ENCODE measurements at regions not wholly inside any gene's neighbourhood (a gene's known extent, or its start where the extent isn't known, plus 50 kb on each side); places are given as distances from the start of the nearest gene placed in this dataset.

GRCh38 chr4:43435291-43435690, 542.8 kb downstream of the GRXCR1 start:
- Histone ChIP-seq H4K12ac (ENCODE audit: low read depth, low read length) (no peak overlapping the region), H3K9ac (ENCODE audit: low read length) (no peak overlapping the region), H3K18ac (ENCODE audit: low read length) (no peak overlapping the region), H4K8ac (ENCODE audit: low read depth, low read length) (no peak overlapping the region), H3K27ac (ENCODE audit: low read depth, low read length) (no peak overlapping the region), H3K4me2 (ENCODE audit: low read length) (no peak overlapping the region), H3K23ac (ENCODE audit: low read length) (no peak overlapping the region), H3K4me3 (ENCODE audit: low read depth, low read length) (no peak overlapping the region), H2BK12ac (ENCODE audit: low read length) (no peak overlapping the region), H2BK5ac (ENCODE audit: low read depth, low read length, poor library complexity) (no peak overlapping the region), H3K4ac (ENCODE audit: low read depth, low read length) (no peak overlapping the region), H3K9me3 (ENCODE audit: insufficient read depth, low read depth, low read length) (no peaks in the 10 kb centered on the region), H3K4me1 (ENCODE audit: control insufficient read depth in 1 of 2, insufficient read depth in 2 of 2, low read length in 2 of 2) (peaks cover 0 to 2% of the 10 kb centered on the region in 2 experiments), H2AFZ (ENCODE audit: insufficient read depth, low read length, poor library complexity) (no peak overlapping the region), H2AK5ac (ENCODE audit: low read length) (no peak overlapping the region), H3K14ac (ENCODE audit: low read length) (no peak overlapping the region), H2BK120ac (ENCODE audit: insufficient read depth, low read length, poor library complexity) (no peak overlapping the region), H3K36me3 (ENCODE audit: control insufficient read depth in 1 of 2, insufficient read depth in 2 of 2, low read length in 2 of 2) (no peaks in the 10 kb centered on the region), H4K91ac (ENCODE audit: low read depth, low read length) (no peak overlapping the region), H3K79me1 (ENCODE audit: low read length) (no peaks in the 10 kb centered on the region), H3K79me2 (ENCODE audit: control insufficient read depth, insufficient read depth, low read length, poor library complexity) (no peaks in the 10 kb centered on the region), H3K27me3 (ENCODE audit: insufficient read depth, low read length) (no peaks in the 10 kb centered on the region)
- no peak for DNase-seq
- WGBS (ENCODE audit: extremely low coverage, insufficient coverage, insufficient read length): no CpG with 5 or more reads among the region's 1 CpG

- Histone ChIP-seq H3K79me1 (ENCODE audit: low read length) (no peaks in the 10 kb centered on the region), H3K36me3 (ENCODE audit: control insufficient read depth in 1 of 2, insufficient read depth in 2 of 2, low read length in 2 of 2) (no peaks in the 10 kb centered on the region)
- no peak for DNase-seq
Observed at GRCh38 chr4:43452948-43453347, 560.4 kb downstream of the GRXCR1 start.

GRCh38 chr4:43456383-43456782, 563.9 kb downstream of the GRXCR1 start:
- no peak overlapping the region for H2BK120ac ChIP-seq (ENCODE audit: insufficient read depth, low read length, poor library complexity)
- peaks cover 0 to 2% of the 10 kb centered on the region in 2 experiments for H3K4me1 ChIP-seq (ENCODE audit: control insufficient read depth in 1 of 2, insufficient read depth in 2 of 2, low read length in 2 of 2)
- H3K9me3 ChIP-seq (ENCODE audit: insufficient read depth, low read depth, low read length): no peaks in the 10 kb centered on the region
- no peak overlapping the region for H3K4me3 ChIP-seq (ENCODE audit: low read depth, low read length)
- H3K14ac ChIP-seq (ENCODE audit: low read length): no peak overlapping the region
- no peak for DNase-seq
- H3K4ac ChIP-seq (ENCODE audit: low read depth, low read length): no peak overlapping the region
- H3K79me1 ChIP-seq (ENCODE audit: low read length): no peaks in the 10 kb centered on the region
- H3K4me2 ChIP-seq (ENCODE audit: low read length): no peak overlapping the region
- H3K23ac ChIP-seq (ENCODE audit: low read length): no peak overlapping the region
- no peak overlapping the region for H4K91ac ChIP-seq (ENCODE audit: low read depth, low read length)
- no peak overlapping the region for H2AFZ ChIP-seq (ENCODE audit: insufficient read depth, low read length, poor library complexity)
- H3K18ac ChIP-seq (ENCODE audit: low read length): no peak overlapping the region
- no peaks in the 10 kb centered on the region for H3K36me3 ChIP-seq (ENCODE audit: control insufficient read depth in 1 of 2, insufficient read depth in 2 of 2, low read length in 2 of 2)
- no peak overlapping the region for H3K27ac ChIP-seq (ENCODE audit: low read depth, low read length)
- no peaks in the 10 kb centered on the region for H3K79me2 ChIP-seq (ENCODE audit: control insufficient read depth, insufficient read depth, low read length, poor library complexity)
- H4K12ac ChIP-seq (ENCODE audit: low read depth, low read length): no peak overlapping the region
- no peak overlapping the region for H2BK12ac ChIP-seq (ENCODE audit: low read length)
- no peak overlapping the region for H2BK5ac ChIP-seq (ENCODE audit: low read depth, low read length, poor library complexity)
- no CpG with 5 or more reads among the region's 2 CpGs for WGBS (ENCODE audit: extremely low coverage, insufficient coverage, insufficient read length)
- no peaks in the 10 kb centered on the region for H3K27me3 ChIP-seq (ENCODE audit: insufficient read depth, low read length)
- H2AK5ac ChIP-seq (ENCODE audit: low read length): no peak overlapping the region
- H3K9ac ChIP-seq (ENCODE audit: low read length): no peak overlapping the region
- no peak overlapping the region for H4K8ac ChIP-seq (ENCODE audit: low read depth, low read length)

More at GRCh38 chr4:43452948-43453347, 560.4 kb downstream of the GRXCR1 start:
- H3K4me2 ChIP-seq (ENCODE audit: low read length): no peak overlapping the region
- no peak overlapping the region for H3K9ac ChIP-seq (ENCODE audit: low read length)
- no peak overlapping the region for H3K14ac ChIP-seq (ENCODE audit: low read length)
- H2AFZ ChIP-seq (ENCODE audit: insufficient read depth, low read length, poor library complexity): no peak overlapping the region
- no peak overlapping the region for H2BK12ac ChIP-seq (ENCODE audit: low read length)
- no peak overlapping the region for H2BK5ac ChIP-seq (ENCODE audit: low read depth, low read length, poor library complexity)
- no peaks in the 10 kb centered on the region for H3K79me2 ChIP-seq (ENCODE audit: control insufficient read depth, insufficient read depth, low read length, poor library complexity)
- no peak overlapping the region for H3K4ac ChIP-seq (ENCODE audit: low read depth, low read length)
- no peak overlapping the region for H4K91ac ChIP-seq (ENCODE audit: low read depth, low read length)
- no peak overlapping the region for H3K4me3 ChIP-seq (ENCODE audit: low read depth, low read length)
- no peak overlapping the region for H3K18ac ChIP-seq (ENCODE audit: low read length)
- H2BK120ac ChIP-seq (ENCODE audit: insufficient read depth, low read length, poor library complexity): no peak overlapping the region
- H3K27me3 ChIP-seq (ENCODE audit: insufficient read depth, low read length): no peaks in the 10 kb centered on the region
- no peak overlapping the region for H2AK5ac ChIP-seq (ENCODE audit: low read length)
- H4K12ac ChIP-seq (ENCODE audit: low read depth, low read length): no peak overlapping the region
- H3K4me1 ChIP-seq (ENCODE audit: control insufficient read depth in 1 of 2, insufficient read depth in 2 of 2, low read length in 2 of 2): peaks cover 0 to 2% of the 10 kb centered on the region in 2 experiments
- H3K9me3 ChIP-seq (ENCODE audit: insufficient read depth, low read depth, low read length): no peaks in the 10 kb centered on the region
- H3K23ac ChIP-seq (ENCODE audit: low read length): no peak overlapping the region
- H3K27ac ChIP-seq (ENCODE audit: low read depth, low read length): no peak overlapping the region
- H4K8ac ChIP-seq (ENCODE audit: low read depth, low read length): no peak overlapping the region

- no peak overlapping the region for H4K8ac ChIP-seq (ENCODE audit: low read depth, low read length)
- no peak overlapping the region for H3K27ac ChIP-seq (ENCODE audit: low read depth, low read length)
- H3K79me2 ChIP-seq (ENCODE audit: control insufficient read depth, insufficient read depth, low read length, poor library complexity): no peaks in the 10 kb centered on the region
- H3K4ac ChIP-seq (ENCODE audit: low read depth, low read length): no peak overlapping the region
- no peak overlapping the region for H2AFZ ChIP-seq (ENCODE audit: insufficient read depth, low read length, poor library complexity)
- H3K36me3 ChIP-seq (ENCODE audit: control insufficient read depth in 1 of 2, insufficient read depth in 2 of 2, low read length in 2 of 2): no peaks in the 10 kb centered on the region
- no peak overlapping the region for H3K4me3 ChIP-seq (ENCODE audit: low read depth, low read length)
- H4K91ac ChIP-seq (ENCODE audit: low read depth, low read length): no peak overlapping the region
- DNase-seq: peak in 1 of 2 donors; percentile 49
- no peak overlapping the region for H3K9ac ChIP-seq (ENCODE audit: low read length)
- no peaks in the 10 kb centered on the region for H3K79me1 ChIP-seq (ENCODE audit: low read length)
- H2BK120ac ChIP-seq (ENCODE audit: insufficient read depth, low read length, poor library complexity): no peak overlapping the region
- no peak overlapping the region for H3K18ac ChIP-seq (ENCODE audit: low read length)
- H2AK5ac ChIP-seq (ENCODE audit: low read length): no peak overlapping the region
- no peak overlapping the region for H3K4me2 ChIP-seq (ENCODE audit: low read length)
- no peak overlapping the region for H4K12ac ChIP-seq (ENCODE audit: low read depth, low read length)
- H3K27me3 ChIP-seq (ENCODE audit: insufficient read depth, low read length): no peaks in the 10 kb centered on the region
- no peak overlapping the region for H2BK5ac ChIP-seq (ENCODE audit: low read depth, low read length, poor library complexity)
- no peaks in the 10 kb centered on the region for H3K9me3 ChIP-seq (ENCODE audit: insufficient read depth, low read depth, low read length)
- H2BK12ac ChIP-seq (ENCODE audit: low read length): no peak overlapping the region
- no peak overlapping the region for H3K14ac ChIP-seq (ENCODE audit: low read length)
- no peak overlapping the region for H3K23ac ChIP-seq (ENCODE audit: low read length)
- peaks cover 0 to 2% of the 10 kb centered on the region in 2 experiments for H3K4me1 ChIP-seq (ENCODE audit: control insufficient read depth in 1 of 2, insufficient read depth in 2 of 2, low read length in 2 of 2)
- WGBS (ENCODE audit: extremely low coverage, insufficient coverage, insufficient read length): no CpG with 5 or more reads among the region's 2 CpGs
Observed at GRCh38 chr4:43457866-43458265, 565.4 kb downstream of the GRXCR1 start.

All from trophoblast cell (in vitro differentiated cells and primary cell).